NT2/D1 (cell line): ENCODE measurements at regions not wholly inside any gene's neighbourhood (a gene's known extent, or its start where the extent isn't known, plus 50 kb on each side); places are given as distances from the start of the nearest gene placed in this dataset.

ENCODE experiments used
- YY1 ChIP-seq: IDR thresholded peaks from 2 replicates; pipeline ENCODE4 v1.6.1; 2011; ENCODE audit not compliant: insufficient read length, insufficient read depth
- ZNF274 ChIP-seq: IDR thresholded peaks from 2 replicates; pipeline ENCODE4 v1.6.1; 2011; ENCODE audit warnings: mild to moderate bottlenecking, low read depth, low read length

DNA sequence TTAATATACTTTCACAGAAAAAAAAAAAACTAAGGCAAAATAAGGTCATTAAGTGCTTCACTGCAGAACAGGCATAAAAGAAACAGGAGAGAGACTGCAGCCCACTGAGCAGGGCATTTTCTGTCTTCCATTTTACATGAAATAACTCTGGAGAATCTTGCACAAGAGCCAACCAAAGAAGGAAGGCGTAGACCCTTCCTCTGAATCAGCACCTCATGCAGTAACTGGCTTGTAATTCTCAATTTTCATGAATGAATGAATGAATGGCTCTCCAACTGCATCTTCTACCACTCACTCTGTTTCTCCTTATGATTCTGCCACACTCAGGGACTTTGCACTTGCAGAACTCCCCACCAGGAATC lies 102.0 kb upstream of the PPM1H start:
- TF ChIP-seq ZNF274 (no peak), YY1 (no peak)
